ENCODE measurements at regions not wholly inside any gene's neighbourhood (a gene's known extent, or its start where the extent isn't known, plus 50 kb on each side); places are given as distances from the start of the nearest gene placed in this dataset.

DNA sequence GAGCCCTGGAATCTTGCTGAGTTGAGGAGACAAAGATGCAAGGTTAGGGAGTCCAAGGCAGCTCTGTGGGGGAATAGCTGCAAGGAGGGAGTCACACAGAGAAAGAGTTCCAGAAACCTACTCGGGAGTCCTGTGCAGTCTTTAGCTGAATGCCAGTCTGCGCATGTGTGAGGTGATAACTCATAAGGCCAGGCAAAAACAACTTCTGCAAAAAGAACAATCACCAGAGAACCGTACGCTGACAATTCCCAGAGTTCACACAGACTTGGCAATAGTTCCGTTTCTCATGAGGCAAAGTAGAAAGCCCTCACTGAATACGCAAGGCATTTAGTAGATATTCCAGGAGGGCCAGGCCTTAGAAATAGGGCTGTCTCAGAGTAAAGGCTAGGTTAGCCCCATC is 135.2 kb upstream of the TAB2 start:
- 0 out of 2 replicates have a peak, but pooled peaks cover 3% of the 10 kb centered on the region for H3K9me3 ChIP-seq (ENCODE audit: control insufficient read depth, insufficient read depth, low read length)
- no peaks in the 10 kb centered on the region for H3K4me1 ChIP-seq (ENCODE audit: control insufficient read depth, insufficient read depth, low read length)
- H3K27me3 ChIP-seq (ENCODE audit: control insufficient read depth, insufficient read depth, low read length): no peaks in the 10 kb centered on the region
- no peak overlapping the region for H3K9ac ChIP-seq (ENCODE audit: low read depth, low read length)
- H3K4me3 ChIP-seq (ENCODE audit: low read depth, low read length): no peak overlapping the region
- H3K36me3 ChIP-seq (ENCODE audit: control insufficient read depth, insufficient read depth, low read length): no peaks in the 10 kb centered on the region
- no peak overlapping the region for H3K27ac ChIP-seq (ENCODE audit: low read depth, low read length)

DNA sequence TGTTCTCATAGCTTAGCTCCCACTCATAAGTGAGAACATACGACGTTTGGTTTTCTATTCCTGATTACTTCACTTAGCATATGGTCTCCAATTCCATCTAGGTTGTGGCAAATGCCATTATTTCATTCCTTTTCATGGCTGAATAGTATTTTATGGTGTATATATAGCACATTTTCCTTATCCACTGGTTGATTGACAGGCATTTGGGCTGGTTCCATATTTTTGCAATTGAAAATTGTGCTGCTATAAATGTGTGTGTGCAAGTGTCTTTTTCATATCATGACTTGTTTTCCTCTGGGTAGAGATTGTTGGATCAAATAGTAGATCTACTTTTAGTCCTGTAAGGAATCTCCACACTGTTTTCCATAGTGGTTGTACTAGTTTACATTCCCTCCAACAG is 133.0 kb upstream of the TAB2 start:
- Histone ChIP-seq H3K9me3 (ENCODE audit: control insufficient read depth, insufficient read depth, low read length) (peaks cover 3% of the 10 kb centered on the region; the same call in 1 of the 2 replicates), H3K27ac (ENCODE audit: low read depth, low read length) (no peak overlapping the region), H3K36me3 (ENCODE audit: control insufficient read depth, insufficient read depth, low read length) (no peaks in the 10 kb centered on the region), H3K9ac (ENCODE audit: low read depth, low read length) (no peak overlapping the region), H3K27me3 (ENCODE audit: control insufficient read depth, insufficient read depth, low read length) (no peaks in the 10 kb centered on the region), H3K4me1 (ENCODE audit: control insufficient read depth, insufficient read depth, low read length) (no peaks in the 10 kb centered on the region), H3K4me3 (ENCODE audit: low read depth, low read length) (no peak overlapping the region)

DNA sequence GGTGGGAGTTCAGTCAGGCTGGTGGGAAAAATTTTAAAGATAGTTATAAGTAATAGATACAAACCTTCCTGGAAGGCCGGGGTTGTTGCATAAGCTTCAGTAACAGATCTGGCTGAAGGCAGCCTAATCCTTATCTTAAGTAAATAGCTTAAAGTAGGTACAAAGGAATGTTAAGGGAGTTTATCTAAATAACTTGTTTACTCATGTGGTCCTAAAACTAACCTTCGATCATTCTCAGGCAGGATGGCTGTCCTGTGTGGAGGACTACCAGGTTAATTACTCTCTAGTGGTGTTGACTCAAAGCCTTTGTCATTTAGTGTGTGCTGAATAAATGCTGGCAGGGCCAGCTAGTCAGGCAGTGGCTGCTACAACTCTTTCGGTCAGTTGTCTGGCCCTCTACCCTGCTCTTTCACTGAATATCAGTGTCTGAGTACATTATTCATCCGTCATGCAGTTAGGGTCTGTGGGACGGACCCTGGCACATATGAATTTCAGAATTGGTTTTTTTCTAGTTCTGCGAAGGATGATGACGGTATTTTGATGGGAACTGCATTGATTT is 131.6 kb upstream of the TAB2 start:
- H3K9me3 ChIP-seq (ENCODE audit: control insufficient read depth, insufficient read depth, low read length): peaks cover 3% of the 10 kb centered on the region; the same call in 1 of the 2 replicates
- H3K27me3 ChIP-seq (ENCODE audit: control insufficient read depth, insufficient read depth, low read length): no peaks in the 10 kb centered on the region
- no peaks in the 10 kb centered on the region for H3K36me3 ChIP-seq (ENCODE audit: control insufficient read depth, insufficient read depth, low read length)
- H3K9ac ChIP-seq (ENCODE audit: low read depth, low read length): no peak overlapping the region
- no peak overlapping the region for H3K27ac ChIP-seq (ENCODE audit: low read depth, low read length)
- H3K4me1 ChIP-seq (ENCODE audit: control insufficient read depth, insufficient read depth, low read length): no peaks in the 10 kb centered on the region
- no peak overlapping the region for H3K4me3 ChIP-seq (ENCODE audit: low read depth, low read length)

DNA sequence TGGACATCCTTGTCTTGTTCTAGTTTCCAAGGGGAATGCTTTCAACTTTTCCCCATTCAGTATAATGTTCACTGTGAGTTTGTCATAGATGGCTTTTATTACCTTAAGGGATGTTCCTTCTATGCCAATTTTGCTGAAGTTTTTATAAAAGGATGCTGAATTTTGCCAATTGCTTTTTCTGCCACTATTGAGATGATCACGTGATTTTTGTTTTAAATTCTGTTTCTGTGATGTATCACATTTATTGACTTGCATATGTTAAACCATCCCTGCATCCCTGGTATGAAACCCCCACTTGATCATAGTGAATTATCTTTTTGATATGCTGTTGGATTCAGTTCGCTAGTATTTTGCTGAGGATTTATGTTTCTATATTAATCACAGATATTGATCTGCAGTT is 130.6 kb upstream of the TAB2 start:
- peaks cover 3% of the 10 kb centered on the region; the same call in 1 of the 2 replicates for H3K9me3 ChIP-seq (ENCODE audit: control insufficient read depth, insufficient read depth, low read length)
- H3K4me1 ChIP-seq (ENCODE audit: control insufficient read depth, insufficient read depth, low read length): no peaks in the 10 kb centered on the region
- H3K27ac ChIP-seq (ENCODE audit: low read depth, low read length): no peak overlapping the region
- H3K4me3 ChIP-seq (ENCODE audit: low read depth, low read length): no peak overlapping the region
- no peaks in the 10 kb centered on the region for H3K27me3 ChIP-seq (ENCODE audit: control insufficient read depth, insufficient read depth, low read length)
- no peak overlapping the region for H3K9ac ChIP-seq (ENCODE audit: low read depth, low read length)
- H3K36me3 ChIP-seq (ENCODE audit: control insufficient read depth, insufficient read depth, low read length): no peaks in the 10 kb centered on the region

DNA sequence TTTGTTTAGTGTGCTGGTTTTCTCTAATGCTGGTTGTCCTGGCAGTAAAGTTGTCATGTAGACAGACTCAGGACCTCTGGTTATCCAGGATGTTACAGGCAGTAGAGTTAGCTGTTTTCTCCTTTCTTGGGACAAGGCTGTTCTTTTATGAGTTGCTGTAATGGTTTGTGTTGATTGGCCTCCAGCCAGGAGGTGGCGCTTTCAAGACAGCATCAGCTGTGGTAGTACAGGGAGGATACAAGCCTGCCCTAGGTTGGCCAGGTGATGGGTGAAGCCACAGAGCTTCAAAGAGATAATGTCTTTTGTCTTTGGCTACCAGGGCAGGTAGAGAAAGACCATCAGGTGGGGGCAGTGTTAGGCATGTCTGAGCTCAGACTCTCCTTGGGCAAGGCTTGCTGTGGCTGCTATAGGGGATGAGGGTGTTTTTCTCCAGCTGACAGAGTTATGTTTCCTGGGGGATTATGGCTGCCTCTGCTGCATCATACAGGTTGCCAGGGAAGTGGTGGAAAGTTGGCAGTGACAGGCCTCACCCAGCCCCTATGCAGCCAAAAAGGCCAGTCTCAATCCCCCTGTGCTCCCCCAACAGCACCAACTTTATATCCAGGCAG is 127.2 kb upstream of the TAB2 start:
- Histone ChIP-seq H3K36me3 (ENCODE audit: control insufficient read depth, insufficient read depth, low read length) (no peaks in the 10 kb centered on the region), H3K27me3 (ENCODE audit: control insufficient read depth, insufficient read depth, low read length) (no peaks in the 10 kb centered on the region), H3K9ac (ENCODE audit: low read depth, low read length) (no peak overlapping the region), H3K27ac (ENCODE audit: low read depth, low read length) (no peak overlapping the region), H3K4me3 (ENCODE audit: low read depth, low read length) (no peak overlapping the region), H3K4me1 (ENCODE audit: control insufficient read depth, insufficient read depth, low read length) (no peaks in the 10 kb centered on the region), H3K9me3 (ENCODE audit: control insufficient read depth, insufficient read depth, low read length) (peaks cover 3% of the 10 kb centered on the region; the same call in 1 of the 2 replicates)

DNA sequence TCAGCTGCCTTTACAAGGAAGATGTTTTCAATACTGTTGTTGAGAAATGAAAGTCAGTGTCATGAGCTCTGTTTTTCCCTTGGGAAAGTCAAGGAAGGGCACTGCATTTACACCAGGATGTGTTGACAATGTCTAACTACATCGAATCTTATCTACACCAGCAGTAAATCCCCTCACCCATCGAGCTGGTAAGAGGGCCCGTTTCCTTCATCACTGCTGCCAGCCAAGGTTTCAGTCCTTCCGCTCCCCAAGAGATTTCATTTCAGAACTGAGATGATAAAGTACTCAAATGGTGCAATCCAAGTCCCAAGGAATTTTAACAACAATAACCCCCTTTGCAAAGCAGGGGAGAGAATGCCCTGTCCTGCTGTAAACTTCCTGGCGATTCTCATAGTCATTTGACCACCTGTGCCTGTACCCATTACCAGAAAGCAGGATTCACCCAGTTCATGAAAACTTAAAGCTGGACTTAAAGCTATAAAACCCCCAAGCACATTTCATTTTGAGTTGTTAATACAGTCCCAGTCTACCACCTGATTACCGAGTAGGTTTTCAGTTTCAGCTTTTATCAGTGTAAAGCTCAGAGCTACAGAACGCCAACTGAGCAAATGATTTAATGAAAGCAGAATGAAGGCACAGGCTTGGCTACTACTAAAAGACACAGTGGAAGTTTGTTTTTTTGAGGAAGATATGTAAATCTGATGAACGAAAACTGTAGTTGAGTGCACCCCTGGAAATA is 122.5 kb upstream of the TAB2 start:
- H3K4me1 ChIP-seq (ENCODE audit: control insufficient read depth, insufficient read depth, low read length): no peaks in the 10 kb centered on the region

DNA sequence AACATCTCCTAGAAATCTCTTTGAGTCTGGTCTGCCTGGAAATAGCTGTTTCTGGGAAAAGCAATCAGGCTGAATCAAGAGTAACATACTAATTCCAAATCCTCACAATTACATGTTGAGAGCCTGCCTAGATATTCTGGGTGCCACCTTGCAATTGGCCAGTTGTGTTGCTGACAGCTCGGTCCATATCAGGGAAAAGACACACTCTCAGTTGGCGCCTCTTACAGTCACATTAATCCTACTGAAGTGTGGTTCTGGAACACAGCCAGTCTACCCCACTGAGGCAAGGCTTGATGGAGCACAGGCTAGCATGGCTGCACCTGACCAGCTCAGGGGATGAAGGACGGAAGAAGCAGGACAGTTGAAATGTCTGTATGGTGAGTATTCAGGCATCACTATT is 121.4 kb upstream of the TAB2 start:
- no peak overlapping the region for H3K27ac ChIP-seq (ENCODE audit: low read depth, low read length)
- H3K9me3 ChIP-seq (ENCODE audit: control insufficient read depth, insufficient read depth, low read length): no peaks in the 10 kb centered on the region
- H3K27me3 ChIP-seq (ENCODE audit: control insufficient read depth, insufficient read depth, low read length): no peaks in the 10 kb centered on the region
- H3K4me1 ChIP-seq (ENCODE audit: control insufficient read depth, insufficient read depth, low read length): 0 out of 2 replicates have a peak, but pooled peaks cover 2% of the 10 kb centered on the region
- H3K36me3 ChIP-seq (ENCODE audit: control insufficient read depth, insufficient read depth, low read length): no peaks in the 10 kb centered on the region
- H3K4me3 ChIP-seq (ENCODE audit: low read depth, low read length): no peak overlapping the region
- H3K9ac ChIP-seq (ENCODE audit: low read depth, low read length): no peak overlapping the region

More for the DNA sequence above, 122.5 kb upstream of the TAB2 start:
- Histone ChIP-seq H3K27ac (ENCODE audit: low read depth, low read length) (no peak overlapping the region), H3K9ac (ENCODE audit: low read depth, low read length) (no peak overlapping the region), H3K36me3 (ENCODE audit: control insufficient read depth, insufficient read depth, low read length) (no peaks in the 10 kb centered on the region), H3K27me3 (ENCODE audit: control insufficient read depth, insufficient read depth, low read length) (no peaks in the 10 kb centered on the region), H3K4me3 (ENCODE audit: low read depth, low read length) (no peak overlapping the region), H3K9me3 (ENCODE audit: control insufficient read depth, insufficient read depth, low read length) (no peaks in the 10 kb centered on the region)

DNA sequence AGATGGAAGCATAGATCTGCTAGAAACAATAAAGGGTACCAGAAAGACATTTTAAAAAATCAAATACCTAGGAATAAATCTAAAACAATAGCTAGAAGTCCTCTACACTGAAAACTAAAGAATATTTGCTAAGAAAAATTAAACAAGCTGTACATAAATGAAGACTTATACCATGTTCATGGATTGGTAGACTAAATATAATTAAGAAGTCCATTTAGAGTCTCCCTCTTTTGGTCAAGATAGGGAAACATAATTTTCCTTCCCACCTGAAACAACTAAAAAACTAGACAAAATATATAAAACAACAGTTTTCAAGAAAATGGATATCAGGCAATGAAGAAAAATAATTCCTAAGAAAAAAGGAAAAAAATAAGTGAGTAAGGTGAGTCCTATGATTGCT is 120.0 kb upstream of the TAB2 start:
- Histone ChIP-seq H3K9ac (ENCODE audit: low read depth, low read length) (no peak overlapping the region), H3K4me1 (ENCODE audit: control insufficient read depth, insufficient read depth, low read length) (peaks cover 13% of the 10 kb centered on the region; the same call in 1 of the 2 replicates), H3K27ac (ENCODE audit: low read depth, low read length) (no peak overlapping the region), H3K36me3 (ENCODE audit: control insufficient read depth, insufficient read depth, low read length) (no peaks in the 10 kb centered on the region), H3K9me3 (ENCODE audit: control insufficient read depth, insufficient read depth, low read length) (no peaks in the 10 kb centered on the region), H3K4me3 (ENCODE audit: low read depth, low read length) (no peak overlapping the region), H3K27me3 (ENCODE audit: control insufficient read depth, insufficient read depth, low read length) (no peaks in the 10 kb centered on the region)

DNA sequence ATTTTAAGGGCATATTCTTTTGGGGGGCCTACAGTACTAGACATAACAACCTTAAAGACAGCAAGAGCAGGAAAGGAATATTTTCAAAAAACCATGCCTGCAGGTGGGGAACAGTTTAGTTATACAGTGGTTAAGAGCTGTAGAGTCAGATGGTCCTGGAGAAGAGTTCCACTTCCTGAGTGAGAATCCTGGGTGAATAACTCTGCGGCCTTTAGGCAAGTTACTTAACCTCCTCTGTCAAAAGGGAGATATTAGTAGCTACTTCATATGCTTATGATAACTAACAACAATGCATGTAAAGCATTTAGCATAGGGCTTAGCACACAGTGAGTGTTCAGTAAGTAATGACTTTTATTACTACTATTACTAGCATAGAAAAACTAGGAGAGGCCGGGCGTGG is 119.2 kb upstream of the TAB2 start:
- H3K27me3 ChIP-seq (ENCODE audit: control insufficient read depth, insufficient read depth, low read length): no peaks in the 10 kb centered on the region
- no peaks in the 10 kb centered on the region for H3K9me3 ChIP-seq (ENCODE audit: control insufficient read depth, insufficient read depth, low read length)
- peaks cover 14% of the 10 kb centered on the region; the same call in 1 of the 2 replicates for H3K4me1 ChIP-seq (ENCODE audit: control insufficient read depth, insufficient read depth, low read length)
- H3K4me3 ChIP-seq (ENCODE audit: low read depth, low read length): no peak overlapping the region
- H3K36me3 ChIP-seq (ENCODE audit: control insufficient read depth, insufficient read depth, low read length): no peaks in the 10 kb centered on the region
- no peak overlapping the region for H3K9ac ChIP-seq (ENCODE audit: low read depth, low read length)
- H3K27ac ChIP-seq (ENCODE audit: low read depth, low read length): no peak overlapping the region

DNA sequence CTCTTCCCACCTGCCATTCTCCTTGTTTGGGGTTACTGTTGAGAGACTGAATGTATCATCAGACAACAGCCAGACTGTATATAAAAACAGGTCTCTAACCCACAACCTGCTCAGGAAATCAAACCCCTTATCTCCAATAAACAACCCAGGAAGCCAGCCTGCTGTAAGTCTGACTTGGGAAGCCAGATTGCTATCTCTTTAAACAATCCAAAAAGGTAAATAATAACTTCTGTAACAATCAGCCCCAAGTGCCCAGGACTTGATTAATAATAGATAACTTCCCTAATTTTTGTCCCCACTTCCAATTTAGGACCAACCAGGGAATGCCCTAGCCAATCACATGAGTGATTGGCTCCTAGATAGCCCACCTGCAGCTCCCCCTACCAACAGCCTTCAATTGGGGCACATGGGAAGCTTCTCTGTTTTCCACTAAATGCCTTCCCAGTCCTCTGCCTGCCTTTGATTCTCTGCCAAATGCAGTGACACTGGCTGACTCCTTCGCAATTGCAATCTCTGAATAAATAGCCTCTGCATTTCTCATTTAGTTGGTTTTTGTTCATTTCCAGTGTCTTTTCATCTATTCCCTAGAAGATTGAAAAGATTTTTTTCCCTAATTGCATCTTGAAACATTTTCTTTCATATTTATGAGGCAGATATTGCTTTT is 117.1 kb upstream of the TAB2 start:
- H3K27me3 ChIP-seq (ENCODE audit: control insufficient read depth, insufficient read depth, low read length): no peaks in the 10 kb centered on the region
- H3K4me3 ChIP-seq (ENCODE audit: low read depth, low read length): no peak overlapping the region
- H3K9me3 ChIP-seq (ENCODE audit: control insufficient read depth, insufficient read depth, low read length): no peaks in the 10 kb centered on the region
- H3K9ac ChIP-seq (ENCODE audit: low read depth, low read length): no peak overlapping the region
- peaks cover 14% of the 10 kb centered on the region; the same call in 1 of the 2 replicates for H3K4me1 ChIP-seq (ENCODE audit: control insufficient read depth, insufficient read depth, low read length)
- H3K36me3 ChIP-seq (ENCODE audit: control insufficient read depth, insufficient read depth, low read length): no peaks in the 10 kb centered on the region
- H3K27ac ChIP-seq (ENCODE audit: low read depth, low read length): no peak overlapping the region

All from HUES48 (cell line).